H9 (cell line): ENCODE measurements at regions not wholly inside any gene's neighbourhood (a gene's known extent, or its start where the extent isn't known, plus 50 kb on each side); places are given as distances from the start of the nearest gene placed in this dataset.

Source experiments
- DNase-seq: peaks from one replicate; pipeline ENCODE4 v3.0.0-alpha.2; 2017
- H2AFZ ChIP-seq: one replicate; pipeline ENCODE4 v1.6.1; 2013; ENCODE audit warnings: mild to moderate bottlenecking, low read length, control low read depth, moderate library complexity
- H2AK5ac ChIP-seq: 2 replicates; pipeline ENCODE4 v1.6.1; 2013; ENCODE audit warnings: low read length, control low read depth, mixed read lengths; ENCODE audit not compliant: insufficient read length
- H2BK120ac ChIP-seq: one replicate; pipeline ENCODE4 v1.6.1; 2013; ENCODE audit warnings: low read depth, mild to moderate bottlenecking, low read length, control low read depth, inconsistent platforms; ENCODE audit not compliant: poor library complexity, severe bottlenecking
- H2BK12ac ChIP-seq: 2 replicates; pipeline ENCODE4 v1.6.1; 2013; ENCODE audit warnings: low read length, control low read depth, mixed read lengths, low read depth; ENCODE audit not compliant: insufficient read length
- H2BK15ac ChIP-seq: 2 replicates; pipeline ENCODE4 v1.6.1; 2013; ENCODE audit warnings: low read depth, low read length, control low read depth
- H2BK20ac ChIP-seq: one replicate; pipeline ENCODE4 v1.6.1; 2013; ENCODE audit warnings: low read depth, mild to moderate bottlenecking, low read length, control low read depth, inconsistent platforms; ENCODE audit not compliant: poor library complexity, severe bottlenecking
- H2BK5ac ChIP-seq: 2 replicates; pipeline ENCODE4 v1.6.1; 2013; ENCODE audit warnings: low read length, control low read depth, mixed read lengths; ENCODE audit not compliant: insufficient read length
- H3K14ac ChIP-seq: 2 replicates; pipeline ENCODE4 v1.6.1; 2013; ENCODE audit warnings: low read length, control low read depth; ENCODE audit not compliant: insufficient read depth
- H3K18ac ChIP-seq: 2 replicates; pipeline ENCODE4 v1.6.1; 2013; ENCODE audit warnings: low read depth, mild to moderate bottlenecking, mixed read lengths, low read length, control low read depth; ENCODE audit not compliant: insufficient read length
- H3K23ac ChIP-seq: 2 replicates; pipeline ENCODE4 v1.6.1; 2013; ENCODE audit warnings: low read length, control low read depth, mixed read lengths, low read depth; ENCODE audit not compliant: insufficient read length
- H3K23me2 ChIP-seq: 2 replicates; pipeline ENCODE4 v1.6.1; 2013; ENCODE audit warnings: low read depth, mild to moderate bottlenecking, mixed read lengths, low read length, control low read depth; ENCODE audit not compliant: insufficient read length, poor library complexity, severe bottlenecking
- H3K27ac ChIP-seq: 2 replicates; pipeline ENCODE4 v1.5.1; 2013; ENCODE audit warnings: low read length, control low read depth, mixed read lengths, low read depth; ENCODE audit not compliant: insufficient read length
- H3K27me3 ChIP-seq: 2 replicates; pipeline ENCODE4 v1.6.1; 2013; ENCODE audit warnings: low read length, control low read depth, inconsistent platforms; ENCODE audit not compliant: insufficient read depth
- H3K4ac ChIP-seq: 2 replicates; pipeline ENCODE4 v1.6.1; 2013; ENCODE audit warnings: low read depth, mild to moderate bottlenecking, control low read depth, inconsistent platforms, low read length, moderate library complexity
- H3K4me1 ChIP-seq: 2 replicates; pipeline ENCODE4 v1.6.1; 2013; ENCODE audit warnings: low read length, control low read depth, inconsistent platforms; ENCODE audit not compliant: insufficient read depth
- H3K4me2 ChIP-seq: 2 replicates; pipeline ENCODE4 v1.6.1; 2013; ENCODE audit warnings: low read length, control low read depth, mixed read lengths; ENCODE audit not compliant: insufficient read length, insufficient read depth
- H3K56ac ChIP-seq: 2 replicates; pipeline ENCODE4 v1.6.1; 2013; ENCODE audit warnings: low read depth, mild to moderate bottlenecking, mixed read lengths, low read length, control low read depth; ENCODE audit not compliant: insufficient read length
- H3K79me1 ChIP-seq: 2 replicates; pipeline ENCODE4 v1.6.1; 2013; ENCODE audit warnings: low read depth, mild to moderate bottlenecking, moderate library complexity, low read length, control low read depth, inconsistent platforms; ENCODE audit not compliant: insufficient read depth, poor library complexity, severe bottlenecking
- H3K79me2 ChIP-seq: 2 replicates; pipeline ENCODE4 v1.6.1; 2013; ENCODE audit warnings: low read length, control low read depth, inconsistent platforms; ENCODE audit not compliant: insufficient read depth
- H3K9ac ChIP-seq: 2 replicates; pipeline ENCODE4 v1.6.1; 2013; ENCODE audit warnings: low read length, control low read depth, mixed read lengths; ENCODE audit not compliant: insufficient read length; ENCODE audit errors: extremely low read depth
- H3K9me3 ChIP-seq: one replicate; pipeline ENCODE4 v1.6.1; 2013; ENCODE audit warnings: low read depth, low read length, inconsistent platforms; ENCODE audit not compliant: control insufficient read depth
- H3T11ph ChIP-seq: one replicate; pipeline ENCODE4 v1.6.1; 2013; ENCODE audit warnings: mild to moderate bottlenecking, low read length, control low read depth, inconsistent platforms
- H4K20me1 ChIP-seq: one replicate; pipeline ENCODE4 v1.6.1; 2013; ENCODE audit not compliant: control insufficient read depth, insufficient read length, insufficient read depth
- H4K5ac ChIP-seq: 2 replicates; pipeline ENCODE4 v1.6.1; 2013; ENCODE audit warnings: low read depth, mild to moderate bottlenecking, mixed read lengths, low read length, control low read depth; ENCODE audit not compliant: insufficient read length
- H4K8ac ChIP-seq: replicated peaks from 2 replicates; pipeline ENCODE4 v1.6.1; 2013; ENCODE audit warnings: low read length, control low read depth, mixed read lengths, low read depth; ENCODE audit not compliant: insufficient read length
- H4K91ac ChIP-seq: 2 replicates; pipeline ENCODE4 v1.6.1; 2013; ENCODE audit warnings: low read depth, mild to moderate bottlenecking, moderate library complexity, mixed read lengths, low read length, control low read depth; ENCODE audit not compliant: insufficient read length
- H3K27ac Mint-ChIP-seq, 3 experiments: 2 replicates in 2 of 3; 3 replicates in 1 of 3; pipeline ENCODE4 v1.8.0; 2020 to 2021; ENCODE audit warnings: mixed read lengths in 3 of 3, mild to moderate bottlenecking in 1 of 3, moderate library complexity in 1 of 3
- H3K27me3 Mint-ChIP-seq: 2 replicates; pipeline ENCODE4 v1.8.0; 2021; ENCODE audit warnings: low read depth, mild to moderate bottlenecking, moderate library complexity, mixed read lengths
- H3K36me3 Mint-ChIP-seq, 3 experiments: 2 replicates in 2 of 3; 3 replicates in 1 of 3; pipeline ENCODE4 v1.8.0; 2020 to 2021; ENCODE audit warnings: low read depth in 3 of 3, mixed read lengths in 3 of 3; ENCODE audit not compliant: insufficient read depth in 1 of 3
- H3K4me1 Mint-ChIP-seq, 2 experiments: 2 replicates each; pipeline ENCODE4 v1.8.0; 2020; ENCODE audit warnings: mixed read lengths in 2 of 2
- H3K4me3 Mint-ChIP-seq, 2 experiments: 2 replicates in 1 of 2; 3 replicates in 1 of 2; pipeline ENCODE4 v1.8.0; 2020 to 2021; ENCODE audit warnings: mild to moderate bottlenecking in 2 of 2, mixed read lengths in 2 of 2, moderate library complexity in 1 of 2
- H3K9me3 Mint-ChIP-seq, 2 experiments: 2 replicates in 1 of 2; 3 replicates in 1 of 2; pipeline ENCODE4 v1.8.0; 2020; ENCODE audit warnings: mild to moderate bottlenecking in 2 of 2, mixed read lengths in 2 of 2, moderate library complexity in 1 of 2
- CTCF ChIP-seq: fragments of 200-600 bp; sonication (generic); conservative IDR thresholded peaks from 3 replicates; pipeline ENCODE4 v1.8.0; 2021; ENCODE audit warnings: antibody characterized with exemption, mild to moderate bottlenecking
- WGBS: extraction: QIAGEN DNeasy Blood & Tissue Kit; methylation state at CpG from one replicate; pipeline ENCODE4 v1.1.7; 2013; ENCODE audit warnings: missing lambda C conversion rate, low lambda C conversion rate, mixed read lengths; ENCODE audit not compliant: insufficient read length; ENCODE audit errors: extremely low coverage; 5-methylcytosine and 5-hydroxymethylcytosine counted together

GRCh38 chr7:131234719-131235488 is 92.8 kb upstream of the MKLN1 start:
- Mint-ChIP-seq H3K4me3 (no peak overlapping the region), H3K4me1 (peaks cover 17 to 21% of the 10 kb centered on the region in 2 experiments), H3K27ac (peak overlapping the region in 1 of 3 experiments; percentile 11; a peak in 2 of 7 replicates), H3K9me3 (no peaks in the 10 kb centered on the region), H3K27me3 (no peaks in the 10 kb centered on the region), H3K36me3 (no peaks in the 10 kb centered on the region)
- Histone ChIP-seq H3K9me3 (no peaks in the 10 kb centered on the region), H3K27ac (no peak overlapping the region), H3K79me2 (no peaks in the 10 kb centered on the region), H2BK120ac (no peak overlapping the region), H2AK5ac (no peak overlapping the region), H2BK12ac (no peak overlapping the region), H4K8ac (no peak overlapping the region), H2AFZ (peak overlapping the region; percentile 48), H4K5ac (no peak overlapping the region), H3K79me1 (no peaks in the 10 kb centered on the region), H4K91ac (no peak overlapping the region), H2BK5ac (no peak overlapping the region), H3K4me2 (no peak overlapping the region), H3K23me2 (no peaks in the 10 kb centered on the region), H3K14ac (no peak overlapping the region), H2BK15ac (no peak overlapping the region), H3T11ph (peak overlapping the region; percentile 53), H3K23ac (no peak overlapping the region), H3K56ac (no peak overlapping the region), H3K18ac (no peak overlapping the region), H4K20me1 (no peaks in the 10 kb centered on the region), H3K4ac (no peak overlapping the region), H3K27me3 (no peaks in the 10 kb centered on the region), H2BK20ac (no peak overlapping the region), H3K4me1 (peaks cover 3% of the 10 kb centered on the region; the same call in 1 of the 2 replicates), H3K9ac (no peak overlapping the region)
- no peak for TF ChIP-seq CTCF
- no peak for DNase-seq
- no CpG with 5 or more reads among the region's 8 CpGs for WGBS
